Fibroblast of the aortic adventitia (primary cell): ENCODE measurements at regions not wholly inside any gene's neighbourhood (a gene's known extent, or its start where the extent isn't known, plus 50 kb on each side); places are given as distances from the start of the nearest gene placed in this dataset.

Experiments used
- DNase-seq: peaks from one replicate; pipeline ENCODE4 v3.0.0-alpha.2; 2010; ENCODE audit warnings: low read depth
- H3K4me3 ChIP-seq: 2 replicates; pipeline ENCODE4 v1.5.1; 2011; ENCODE audit warnings: low read depth, mild to moderate bottlenecking, control low read depth, low read length, moderate library complexity
- CTCF ChIP-seq: IDR thresholded peaks from 2 replicates; pipeline ENCODE4 v1.5.1; 2011; ENCODE audit warnings: mild to moderate bottlenecking, low read length, control low read depth, inconsistent platforms; ENCODE audit not compliant: insufficient read depth

GRCh38 chr4:14008494-14008893, 381.0 kb upstream of the BOD1L1 start:
- no peak overlapping the region for H3K4me3 ChIP-seq
- no peak for DNase-seq
- no peak for TF ChIP-seq CTCF

GRCh38 chr4:14018191-14018853, 390.8 kb upstream of the BOD1L1 start:
- TF ChIP-seq CTCF = no peak
- DNase-seq = no peak
- H3K4me3 ChIP-seq = no peak overlapping the region

GRCh38 chr4:14022456-14022855, 394.9 kb upstream of the BOD1L1 start:
- no peak overlapping the region for H3K4me3 ChIP-seq
- peak; percentile 38 for DNase-seq
- no peak for TF ChIP-seq CTCF

GRCh38 chr4:14023036-14023435, 395.5 kb upstream of the BOD1L1 start:
- no peak overlapping the region for H3K4me3 ChIP-seq
- peak; percentile 2 for DNase-seq
- no peak for TF ChIP-seq CTCF

- no peak for DNase-seq
- no peak overlapping the region for H3K4me3 ChIP-seq
- no peak for TF ChIP-seq CTCF
Observed at GRCh38 chr4:14023896-14024295, 396.4 kb upstream of the BOD1L1 start.

GRCh38 chr4:14025111-14025510, 397.6 kb upstream of the BOD1L1 start:
- DNase-seq = peak; percentile 16
- TF ChIP-seq CTCF = no peak
- no peak overlapping the region for H3K4me3 ChIP-seq

- H3K4me3 ChIP-seq = no peak overlapping the region
- DNase-seq = no peak
- TF ChIP-seq CTCF = no peak
Observed at GRCh38 chr4:14025891-14026290, 398.4 kb upstream of the BOD1L1 start.
